Spinal cord (tissue), 9 donors: ENCODE measurements at regions not wholly inside any gene's neighbourhood (a gene's known extent, or its start where the extent isn't known, plus 50 kb on each side); places are given as distances from the start of the nearest gene placed in this dataset.

Experiments
- DNase-seq, 6 donors: peaks; one replicate each; pipeline versions ENCODE4 v3.0.0 to v3.0.0-alpha.2; 2013 to 2015; ENCODE audit warnings: low spot score in 6 of 6, low read depth in 4 of 6
- H3K27ac ChIP-seq: one replicate; pipeline ENCODE4 v1.5.1; 2013; ENCODE audit warnings: low read depth, low read length, control low read depth
- H3K27me3 ChIP-seq: one replicate; pipeline ENCODE4 v1.6.1; 2013; ENCODE audit warnings: low read length; ENCODE audit not compliant: control insufficient read depth, insufficient read depth
- H3K36me3 ChIP-seq: one replicate; pipeline ENCODE4 v1.6.1; 2013; ENCODE audit warnings: low read length; ENCODE audit not compliant: control insufficient read depth, insufficient read depth
- H3K4me1 ChIP-seq: one replicate; pipeline ENCODE4 v1.6.1; 2013; ENCODE audit warnings: low read length; ENCODE audit not compliant: control insufficient read depth, insufficient read depth
- H3K4me3 ChIP-seq: one replicate; pipeline ENCODE4 v1.5.1; 2013; ENCODE audit warnings: low read depth, low read length, control low read depth
- H3K9me3 ChIP-seq: one replicate; pipeline ENCODE4 v1.6.1; 2013; ENCODE audit warnings: low read length; ENCODE audit not compliant: control insufficient read depth, insufficient read depth
- WGBS: methylation state at CpG from one replicate; pipeline ENCODE4 v1.1.5; 2013; ENCODE audit warnings: missing lambda C conversion rate; ENCODE audit not compliant: insufficient coverage; 5-methylcytosine and 5-hydroxymethylcytosine counted together
- donor health status: healthy.

- no CpG with 5 or more reads among the region's 1 CpG for WGBS
Measured at GRCh38 chr6:26280407-26280806, 84.6 kb upstream of the BTN3A2 start.

GRCh38 chr6:26284537-26285142 lies 80.4 kb upstream of the BTN3A2 start:
- WGBS = 0% methylated on average over 21 of the region's 23 CpGs

More at GRCh38 chr6:26280407-26280806, 84.6 kb upstream of the BTN3A2 start:
- DNase-seq = no peak
- Histone ChIP-seq H3K4me1 (peaks cover 11% of the 10 kb centered on the region), H3K27ac (no peak overlapping the region), H3K9me3 (no peaks in the 10 kb centered on the region), H3K27me3 (no peaks in the 10 kb centered on the region), H3K36me3 (no peaks in the 10 kb centered on the region), H3K4me3 (no peak overlapping the region)

GRCh38 chr6:26285143-26286134 lies 79.6 kb upstream of the BTN3A2 start:
- H3K27me3 ChIP-seq = no peaks in the 10 kb centered on the region
- WGBS = 0% methylated on average over 36 of the region's 53 CpGs

More at GRCh38 chr6:26284537-26285142, 80.4 kb upstream of the BTN3A2 start:
- Histone ChIP-seq H3K9me3 (peaks cover 2% of the 10 kb centered on the region), H3K4me3 (peak overlapping the region; percentile 89), H3K27me3 (no peaks in the 10 kb centered on the region), H3K4me1 (peaks cover 11% of the 10 kb centered on the region), H3K27ac (peak overlapping the region; percentile 98), H3K36me3 (no peaks in the 10 kb centered on the region)
- DNase-seq = peak in 2 of 6 donors; percentile 84 to 89

GRCh38 chr6:26286168-26286877 lies 78.7 kb upstream of the BTN3A2 start:
- 0% methylated on average over 7 of the region's 18 CpGs for WGBS
- peak overlapping the region; percentile 98 for H3K27ac ChIP-seq
- peaks cover 2% of the 10 kb centered on the region for H3K9me3 ChIP-seq
- peaks cover 11% of the 10 kb centered on the region for H3K4me1 ChIP-seq
- peak; percentile 70 to 94 (median 80) for DNase-seq
- H3K27me3 ChIP-seq = no peaks in the 10 kb centered on the region
- H3K4me3 ChIP-seq = peak overlapping the region; percentile 89
- no peaks in the 10 kb centered on the region for H3K36me3 ChIP-seq

More at GRCh38 chr6:26285143-26286134, 79.6 kb upstream of the BTN3A2 start:
- DNase-seq = peak; percentile 97 to 99 (median 99)
- Histone ChIP-seq H3K36me3 (no peaks in the 10 kb centered on the region), H3K4me1 (peaks cover 11% of the 10 kb centered on the region), H3K9me3 (peaks cover 2% of the 10 kb centered on the region), H3K27ac (peak overlapping the region; percentile 98), H3K4me3 (peak overlapping the region; percentile 89)

GRCh38 chr6:26288155-26288554 lies 76.8 kb upstream of the BTN3A2 start:
- Histone ChIP-seq H3K9me3 (peaks cover 2% of the 10 kb centered on the region), H3K36me3 (no peaks in the 10 kb centered on the region), H3K4me3 (no peak overlapping the region), H3K27me3 (no peaks in the 10 kb centered on the region), H3K4me1 (peaks cover 11% of the 10 kb centered on the region), H3K27ac (no peak overlapping the region)
- DNase-seq = no peak
- WGBS = 76% methylated on average over 3 of the region's 6 CpGs

GRCh38 chr6:26290941-26291340 lies 74.1 kb upstream of the BTN3A2 start:
- H3K27me3 ChIP-seq = no peaks in the 10 kb centered on the region
- peak in 1 of 6 donors; percentile 12 for DNase-seq
- H3K36me3 ChIP-seq = no peaks in the 10 kb centered on the region
- H3K9me3 ChIP-seq = peaks cover 2% of the 10 kb centered on the region
- H3K4me3 ChIP-seq = no peak overlapping the region
- no peaks in the 10 kb centered on the region for H3K4me1 ChIP-seq
- WGBS = 55% methylated on average over 5 of the region's 5 CpGs
- H3K27ac ChIP-seq = no peak overlapping the region

GRCh38 chr6:26292709-26293108 lies 72.3 kb upstream of the BTN3A2 start:
- Histone ChIP-seq H3K4me3 (no peak overlapping the region), H3K27ac (no peak overlapping the region), H3K27me3 (no peaks in the 10 kb centered on the region), H3K36me3 (no peaks in the 10 kb centered on the region), H3K4me1 (no peaks in the 10 kb centered on the region), H3K9me3 (peaks cover 2% of the 10 kb centered on the region)
- no peak for DNase-seq
- no CpG with 5 or more reads among the region's 1 CpG for WGBS

GRCh38 chr6:26294302-26294701 lies 70.7 kb upstream of the BTN3A2 start:
- H3K36me3 ChIP-seq = no peaks in the 10 kb centered on the region
- no peaks in the 10 kb centered on the region for H3K4me1 ChIP-seq
- DNase-seq = no peak
- H3K27me3 ChIP-seq = no peaks in the 10 kb centered on the region
- WGBS = 61% methylated on average over 7 of the region's 8 CpGs
- no peak overlapping the region for H3K4me3 ChIP-seq
- no peaks in the 10 kb centered on the region for H3K9me3 ChIP-seq
- no peak overlapping the region for H3K27ac ChIP-seq
